NCI-H460 (cell line): ENCODE measurements at regions not wholly inside any gene's neighbourhood (a gene's known extent, or its start where the extent isn't known, plus 50 kb on each side); places are given as distances from the start of the nearest gene placed in this dataset.

Experiments
- DNase-seq: peaks from one replicate; pipeline ENCODE4 v3.0.0-alpha.2; 2016; ENCODE audit warnings: low read depth; ENCODE audit errors: extremely low read depth

GRCh38 chr3:182606905-182607504 is 186.3 kb upstream of the ATP11B start:
- no peak for DNase-seq

DNA sequence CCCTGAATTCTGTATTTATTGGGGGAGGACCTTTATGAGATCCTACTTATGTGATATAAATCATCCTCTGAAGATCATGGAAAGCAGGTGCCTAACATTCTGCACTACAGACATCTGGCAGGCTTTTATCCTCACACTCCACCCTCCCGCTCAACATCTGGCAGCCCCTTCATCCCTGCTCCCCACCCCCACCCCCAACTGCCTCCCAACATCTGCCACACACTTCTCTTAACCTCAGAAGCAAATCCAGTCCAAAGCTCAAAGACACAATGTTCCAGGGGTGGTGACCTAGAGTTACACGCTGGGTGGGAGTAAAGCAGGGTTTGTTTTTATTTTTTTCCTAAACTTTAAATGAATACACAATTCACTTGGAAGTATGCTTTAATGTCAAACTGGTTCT is 184.5 kb upstream of the ATP11B start:
- no peak for DNase-seq

DNA sequence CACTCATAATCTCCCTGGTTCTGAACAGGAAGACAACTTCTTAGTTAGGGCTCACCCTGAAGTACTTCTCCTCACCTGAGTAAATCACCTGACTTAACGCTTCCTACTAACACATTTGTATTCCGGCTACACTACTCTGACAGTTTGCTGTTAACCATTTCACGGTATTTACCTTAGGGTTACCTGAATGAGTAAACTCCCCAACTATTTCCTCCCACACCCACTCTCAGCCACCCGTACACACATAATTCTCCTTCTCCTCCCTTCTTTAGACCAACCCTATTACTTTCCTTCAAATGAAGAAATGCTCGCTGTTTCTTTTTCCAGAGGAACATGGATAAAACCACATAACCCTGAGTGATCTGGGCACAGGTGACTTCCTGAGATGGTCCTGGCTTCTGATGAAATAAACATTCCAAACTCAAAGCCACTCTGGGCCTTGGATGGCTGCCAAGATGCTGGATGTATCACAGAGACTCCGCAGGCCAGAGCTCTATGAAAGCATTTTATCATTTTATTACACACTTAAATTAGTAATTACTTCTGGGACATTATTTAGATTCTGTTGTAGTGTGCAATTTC is 183.6 kb upstream of the ATP11B start:
- no peak for DNase-seq

DNA sequence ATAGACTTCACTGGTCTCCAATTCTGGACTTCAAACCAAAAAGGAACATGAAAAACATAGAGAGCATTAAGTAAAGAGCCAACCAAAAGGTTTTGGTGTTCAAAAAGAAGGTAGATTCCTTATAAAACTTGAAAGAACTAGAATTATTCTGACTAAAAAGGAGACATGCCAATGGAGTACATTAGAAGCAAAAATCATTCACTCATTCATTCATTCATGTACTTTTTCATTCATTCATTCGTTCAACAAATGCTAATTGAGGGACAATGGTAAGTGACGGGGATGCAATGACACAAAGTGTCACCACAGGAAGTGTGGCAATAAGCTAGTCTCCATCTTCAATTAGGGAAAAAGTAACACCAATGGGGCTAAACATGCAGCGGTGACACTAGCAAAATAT is 181.0 kb upstream of the ATP11B start:
- no peak for DNase-seq

- no peak for DNase-seq
Observed at GRCh38 chr3:182617500-182617899, 175.8 kb upstream of the ATP11B start.

DNA sequence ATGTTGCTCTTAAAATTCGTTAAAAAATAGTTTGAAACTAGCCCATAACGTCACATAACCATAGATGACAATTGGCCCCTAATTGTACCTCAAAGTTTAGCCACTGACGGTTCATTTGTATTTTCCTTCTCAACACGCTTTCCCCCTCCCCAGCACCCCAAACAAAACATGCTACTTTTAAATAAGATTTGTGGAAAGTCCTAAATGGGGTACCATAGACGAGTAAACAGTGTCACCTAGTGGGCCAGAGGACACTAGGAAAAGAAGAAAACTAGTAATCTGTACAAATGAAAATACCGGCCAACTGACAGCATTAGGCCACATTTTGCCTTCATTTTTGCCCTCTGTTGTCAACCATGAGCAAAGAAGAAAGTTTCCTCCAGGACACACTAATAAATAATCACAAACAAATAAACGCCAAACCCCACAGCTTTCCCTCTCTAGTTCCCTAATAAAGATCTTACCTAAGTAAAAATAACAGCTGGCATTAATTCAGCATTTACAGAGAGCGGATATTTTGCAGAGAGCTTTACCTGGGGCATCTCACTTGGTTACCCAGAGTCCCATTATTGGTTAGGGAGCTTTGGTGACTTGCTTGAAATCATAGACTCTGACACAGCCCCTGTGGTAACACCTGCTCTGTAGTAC is 175.1 kb upstream of the ATP11B start:
- DNase-seq: peak; percentile 16

GRCh38 chr3:182618981-182619591 is 174.2 kb upstream of the ATP11B start:
- no peak for DNase-seq

DNA sequence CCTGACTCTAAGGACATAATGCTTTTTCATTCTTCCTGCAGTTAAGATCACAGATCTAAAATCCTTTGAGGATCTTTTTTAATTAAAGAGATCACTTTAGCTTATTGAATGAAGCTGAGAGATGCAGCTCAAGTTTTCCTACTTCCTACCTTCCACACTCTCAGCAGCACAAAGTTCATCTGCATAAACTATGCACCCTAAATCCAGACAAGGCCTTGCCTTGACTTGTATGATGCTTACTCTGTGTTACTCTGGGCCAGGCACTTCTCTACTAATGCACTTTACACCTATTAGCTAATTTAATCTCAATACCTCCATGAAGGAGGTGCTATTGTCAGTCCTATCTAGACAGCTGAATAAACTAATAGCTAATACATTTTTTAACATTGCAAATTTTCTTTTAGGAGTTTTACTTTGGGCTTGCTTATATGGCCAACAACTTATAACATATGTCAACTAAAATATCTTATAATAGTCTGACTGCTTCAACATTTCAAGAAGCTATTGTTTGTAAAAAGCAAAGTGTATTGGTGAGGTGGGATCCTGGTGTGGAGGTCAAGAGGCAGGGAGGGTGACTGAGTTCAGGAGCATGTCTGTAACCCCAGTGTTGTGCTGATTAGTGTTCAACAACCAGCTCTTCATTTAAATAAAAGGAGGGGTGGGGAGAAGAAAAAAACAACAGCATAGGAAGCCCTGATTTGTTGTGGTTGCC is 172.4 kb upstream of the ATP11B start:
- DNase-seq: no peak

- DNase-seq: no peak
Observed at GRCh38 chr3:182621435-182622240, 171.7 kb upstream of the ATP11B start.

- no peak for DNase-seq
Observed at GRCh38 chr3:182622241-182622545, 171.1 kb upstream of the ATP11B start.

GRCh38 chr3:182626484-182627467 is 166.5 kb upstream of the ATP11B start:
- no peak for DNase-seq

GRCh38 chr3:182628531-182628930 is 164.8 kb upstream of the ATP11B start:
- DNase-seq: no peak

- DNase-seq: no peak
Observed at GRCh38 chr3:182629521-182629920, 163.8 kb upstream of the ATP11B start.

DNA sequence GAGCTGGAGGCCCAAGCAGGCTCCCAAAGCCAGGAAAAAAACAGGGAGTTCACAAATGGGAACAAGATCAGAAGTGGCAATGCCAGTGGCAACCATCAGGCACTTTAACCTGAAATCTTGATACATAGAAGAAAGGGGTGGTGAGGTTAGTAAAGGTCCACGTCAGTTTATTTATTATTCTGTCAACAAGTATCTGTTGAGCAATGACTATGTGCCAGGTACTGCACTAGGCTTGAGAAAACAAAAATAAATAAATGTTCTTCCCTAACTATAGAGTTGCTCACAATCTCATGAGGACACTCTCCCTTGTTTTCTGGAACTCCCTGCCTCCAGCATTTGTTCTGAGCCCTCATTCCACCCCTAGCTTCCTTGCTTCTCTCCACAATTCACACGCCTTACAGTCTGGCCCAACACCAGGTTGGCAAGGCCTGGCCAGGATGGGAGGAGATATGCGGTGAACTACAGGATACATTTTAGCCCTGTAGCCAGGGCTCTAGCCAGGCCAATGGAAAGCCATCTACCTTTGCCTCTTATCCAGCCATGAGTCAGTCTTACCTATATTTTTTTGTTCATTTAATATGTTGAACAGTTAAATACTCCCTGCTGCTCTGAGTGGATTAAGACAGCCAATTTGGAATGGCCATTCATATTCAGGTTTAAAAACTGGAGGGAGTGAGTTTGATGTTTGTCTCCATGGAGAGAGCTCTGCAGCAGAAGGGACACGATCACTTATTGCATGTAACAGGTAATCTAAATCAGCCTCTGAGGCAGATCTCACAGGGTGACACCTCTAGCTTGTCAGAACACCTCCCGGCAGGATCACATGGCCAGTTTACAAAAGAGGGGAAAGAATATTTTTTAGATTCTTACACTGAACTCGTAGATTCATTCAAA is 161.9 kb upstream of the ATP11B start:
- no peak for DNase-seq

GRCh38 chr3:182632077-182632393 is 161.3 kb upstream of the ATP11B start:
- no peak for DNase-seq

- no peak for DNase-seq
Observed at GRCh38 chr3:182633186-182633585, 160.1 kb upstream of the ATP11B start.

DNA sequence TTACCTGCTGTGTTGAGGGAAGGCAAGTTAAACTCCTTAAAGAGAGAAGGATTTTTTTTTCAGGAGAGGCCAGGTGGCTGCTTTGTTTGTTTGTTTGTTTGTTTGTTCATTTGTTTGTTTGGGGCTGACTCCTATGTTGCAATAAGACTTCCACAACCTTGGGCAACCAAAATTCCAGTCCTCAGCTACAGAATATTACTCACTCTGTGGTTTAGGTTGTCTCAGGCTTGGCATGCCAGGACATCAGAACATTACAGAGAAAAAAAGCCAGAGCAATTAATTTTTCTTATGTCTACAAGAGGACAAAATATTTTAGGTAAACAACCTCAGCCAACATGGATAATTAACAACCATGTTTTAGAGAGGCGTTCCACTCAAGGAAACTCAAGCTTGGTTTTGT is 156.7 kb upstream of the ATP11B start:
- DNase-seq: no peak

- no peak for DNase-seq
Observed at GRCh38 chr3:182637350-182638110, 155.8 kb upstream of the ATP11B start.
